ENCODE measurements at regions not wholly inside any gene's neighbourhood (a gene's known extent, or its start where the extent isn't known, plus 50 kb on each side); places are given as distances from the start of the nearest gene placed in this dataset.

DNA sequence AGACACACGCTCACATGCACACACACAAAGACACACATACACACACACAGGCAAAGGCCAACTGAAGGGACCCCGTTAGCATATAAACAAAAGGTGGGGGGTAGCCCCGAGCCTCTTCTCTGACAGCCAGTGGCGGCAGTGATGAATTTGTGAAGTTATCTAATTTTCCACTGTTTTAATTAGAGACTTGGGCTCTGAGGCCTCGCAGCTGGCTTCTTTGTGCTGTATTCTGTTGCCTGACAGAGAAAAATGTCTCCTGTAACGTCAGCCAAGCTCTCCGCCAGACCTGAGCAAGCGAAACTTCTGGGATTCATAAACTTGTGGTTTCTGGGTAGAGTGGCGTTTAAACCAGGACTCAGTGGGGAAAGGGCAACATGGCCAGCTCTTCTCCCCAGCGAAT, 113.9 kb upstream of the FOXF1 start:
- no peak for DNase-seq

DNA sequence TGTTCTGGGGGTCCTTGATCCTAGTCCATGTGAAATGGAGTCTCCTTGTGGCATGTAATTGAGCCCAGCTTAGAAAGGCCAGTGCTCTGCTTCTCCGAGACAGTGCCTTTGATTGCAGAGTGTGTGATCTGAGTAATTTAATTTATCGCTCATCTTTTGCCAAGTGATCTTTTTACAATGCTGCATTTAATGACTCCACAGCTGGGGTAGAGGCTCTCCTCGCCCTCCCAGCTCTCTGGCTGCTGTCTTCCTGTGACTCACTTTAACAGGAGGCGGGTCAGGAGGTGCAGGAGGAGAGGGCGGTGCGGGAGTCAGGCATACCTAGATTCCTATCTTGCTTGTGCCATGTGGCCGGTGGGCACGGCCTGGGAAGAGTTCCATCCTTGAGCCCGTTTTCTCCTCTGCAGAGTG, 113.4 kb upstream of the FOXF1 start:
- no peak for DNase-seq

DNA sequence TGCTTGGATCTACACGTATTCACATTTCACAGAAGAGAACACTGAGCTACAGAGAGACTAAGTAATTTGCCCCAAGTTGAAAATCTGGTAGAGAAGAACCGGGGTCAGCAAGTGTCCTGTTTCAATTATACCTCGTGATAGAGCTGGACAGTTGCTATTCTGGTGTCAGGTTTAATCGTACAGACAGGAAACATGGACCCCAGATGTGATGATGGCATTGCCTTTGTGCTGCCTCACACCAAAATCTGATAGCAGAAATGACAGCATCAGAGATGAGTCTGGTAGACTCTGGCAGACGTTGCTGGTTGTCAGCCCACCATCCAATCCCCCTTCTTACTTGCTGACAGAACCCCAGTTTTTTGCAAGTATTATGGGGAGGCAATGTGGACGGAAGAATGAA, 112.1 kb upstream of the FOXF1 start:
- DNase-seq, result no peak

GRCh38 chr16:86398622-86399021, 111.7 kb upstream of the FOXF1 start:
- DNase-seq, result no peak

- no peak for DNase-seq
These were observed 109.2 kb upstream of the FOXF1 start for GRCh38 chr16:86401126-86401525.

DNA sequence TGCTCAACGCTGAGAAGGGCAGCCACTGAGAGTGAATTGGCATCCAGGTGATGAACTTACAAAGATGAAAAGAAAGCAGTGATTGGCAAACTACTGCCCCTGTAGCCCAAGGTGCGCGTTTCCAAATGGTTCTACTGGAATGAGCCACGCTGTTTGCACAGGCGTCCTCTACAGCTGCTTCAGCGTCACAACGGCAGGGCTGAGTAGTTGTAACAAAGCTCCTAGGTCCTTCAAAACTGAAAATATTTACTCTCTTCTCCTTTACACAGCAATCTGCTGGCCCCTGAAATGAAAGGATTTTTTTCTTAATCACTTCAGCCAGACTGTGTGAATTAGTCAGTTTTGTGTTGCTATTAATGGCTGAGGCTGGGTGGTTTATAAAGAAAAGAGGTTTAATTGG, 107.2 kb upstream of the FOXF1 start:
- DNase-seq, result no peak

DNA sequence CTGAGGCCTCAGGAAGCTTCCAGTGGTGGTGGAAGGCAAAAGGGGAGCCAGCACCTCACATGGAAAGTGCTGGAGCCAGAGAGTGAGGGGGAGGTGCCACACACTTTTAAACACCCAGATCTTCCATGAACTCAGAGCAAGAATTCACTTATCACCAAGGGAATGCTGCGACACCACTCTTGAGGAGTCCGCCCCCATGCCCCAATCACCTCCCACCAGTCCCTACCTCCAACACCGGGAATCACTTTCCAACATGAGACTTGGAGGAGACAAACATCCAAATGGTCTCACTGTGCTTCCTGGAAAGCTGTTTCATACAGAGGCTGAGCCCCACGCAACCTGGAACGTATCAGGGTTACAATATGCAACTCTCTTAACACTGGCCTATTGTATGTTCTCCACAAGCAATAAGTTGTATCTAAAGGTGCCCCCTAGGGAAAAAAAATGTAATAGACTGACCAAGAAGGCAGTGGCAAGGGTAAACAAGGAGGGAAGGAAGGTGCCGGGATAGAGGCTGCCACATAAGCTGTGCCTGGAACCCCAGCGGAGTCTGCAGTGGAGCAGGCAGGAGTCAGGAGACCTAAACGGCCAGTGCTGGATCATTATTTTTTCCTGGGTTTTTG, 106.7 kb upstream of the FOXF1 start:
- DNase-seq, result no peak

- no peak for DNase-seq
These were observed 105.6 kb upstream of the FOXF1 start for GRCh38 chr16:86404678-86405077.

DNA sequence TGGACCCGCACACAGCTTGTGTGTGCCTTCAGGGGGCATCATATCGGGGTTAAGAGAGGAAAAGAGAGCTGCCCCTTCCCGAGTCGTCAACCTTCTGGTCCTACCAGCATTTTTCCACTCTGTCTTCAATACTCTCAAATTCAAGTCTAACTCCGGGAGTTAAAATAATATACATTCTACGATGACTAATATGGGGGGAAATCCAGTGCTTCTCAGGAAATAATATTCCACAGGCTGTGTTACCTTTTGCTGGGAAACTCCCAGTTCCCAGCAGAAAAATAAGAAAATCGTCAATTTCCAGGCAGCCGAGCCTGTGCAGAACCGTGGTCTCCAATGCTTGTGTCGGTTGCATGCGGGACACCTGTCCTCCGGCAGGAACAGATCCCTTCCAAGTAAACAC, 105.0 kb upstream of the FOXF1 start:
- DNase-seq, result no peak

DNA sequence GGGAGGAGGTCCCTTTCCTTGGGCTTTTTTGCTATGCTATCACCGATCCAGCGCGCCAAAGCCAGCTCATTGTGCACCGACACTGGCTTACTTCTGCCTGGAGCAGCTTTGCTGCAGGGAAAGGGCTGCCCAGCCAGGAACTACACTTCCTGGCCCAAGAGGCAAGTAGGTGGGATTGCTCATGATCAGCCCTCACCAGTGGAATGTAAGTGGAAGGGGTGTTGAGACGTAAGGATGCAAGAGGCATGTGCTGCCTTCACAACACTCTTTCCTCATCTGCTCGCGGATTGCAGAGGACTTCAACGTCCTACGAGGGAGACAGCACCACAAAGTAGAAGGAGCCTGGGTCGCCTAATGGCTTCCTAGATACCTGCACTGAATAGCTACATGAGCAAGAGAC, 104.3 kb upstream of the FOXF1 start:
- DNase-seq, result no peak

DNA sequence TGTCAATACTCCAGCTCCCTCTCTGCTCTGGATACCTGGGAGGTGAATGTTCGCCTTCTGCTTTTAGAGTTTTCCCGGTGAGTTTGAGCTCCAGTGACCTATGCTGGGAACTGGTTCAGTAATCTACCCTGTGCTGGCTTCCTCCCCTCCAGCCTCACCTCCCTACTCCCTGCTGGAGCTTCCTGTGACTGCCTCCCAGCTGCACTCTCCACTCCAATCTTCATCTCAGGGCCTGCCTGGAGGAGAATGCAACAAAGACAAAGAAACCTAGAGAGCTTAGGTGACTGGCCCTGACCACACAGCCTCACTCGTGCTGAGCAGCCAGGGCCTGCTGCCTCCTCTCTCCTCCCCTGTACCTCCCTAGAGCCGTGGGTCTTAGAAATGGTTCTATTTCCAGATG, 101.6 kb upstream of the FOXF1 start:
- DNase-seq, result no peak

DNA sequence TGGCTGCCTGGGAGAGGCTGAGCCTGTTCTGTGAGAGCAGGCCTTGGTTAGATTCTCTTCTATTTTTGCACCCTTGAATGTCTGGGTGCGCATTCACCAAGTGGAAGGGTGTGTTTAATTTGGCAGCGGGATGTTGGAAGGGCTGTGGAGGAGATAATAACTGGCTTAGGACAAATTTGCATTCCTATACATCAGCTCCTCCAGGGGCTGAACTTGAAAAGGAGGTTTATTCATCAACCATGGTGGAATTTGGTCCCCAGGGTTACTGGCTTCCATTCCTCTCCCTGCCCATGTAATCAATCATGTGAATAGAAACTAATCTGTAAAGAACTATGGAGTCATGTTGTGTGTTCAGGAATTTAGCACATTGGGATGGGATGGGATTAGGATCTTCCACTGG, 100.2 kb upstream of the FOXF1 start:
- DNase-seq, result no peak

- DNase-seq, result no peak
These were observed 99.8 kb upstream of the FOXF1 start for GRCh38 chr16:86410529-86410928.

DNA sequence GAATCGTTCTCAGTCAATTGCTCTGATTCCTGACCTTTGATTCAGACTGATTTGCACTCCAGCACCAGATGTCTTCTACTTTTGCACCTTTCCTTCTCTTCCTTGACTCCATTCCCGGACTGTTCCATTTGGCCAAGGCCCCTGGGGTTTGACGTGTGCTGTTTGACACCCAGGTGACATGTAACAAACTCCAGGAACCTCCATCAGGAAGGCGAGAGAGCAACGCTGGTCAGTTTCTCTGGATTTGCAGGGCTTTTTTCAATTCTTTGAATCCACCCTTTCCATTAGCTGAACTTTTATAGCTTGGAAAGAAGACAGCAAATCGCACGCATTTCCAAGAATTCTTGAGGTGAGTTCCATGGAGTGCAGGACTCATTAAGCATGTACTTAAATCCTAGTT, 98.4 kb upstream of the FOXF1 start:
- no peak for DNase-seq

- no peak for DNase-seq
These were observed 95.2 kb upstream of the FOXF1 start for GRCh38 chr16:86414991-86415740.

- no peak for DNase-seq
These were observed 91.3 kb upstream of the FOXF1 start for GRCh38 chr16:86418981-86419380.

GRCh38 chr16:86419518-86419917, 90.8 kb upstream of the FOXF1 start:
- no peak for DNase-seq

GRCh38 chr16:86421995-86422394, 88.3 kb upstream of the FOXF1 start:
- no peak for DNase-seq

DNA sequence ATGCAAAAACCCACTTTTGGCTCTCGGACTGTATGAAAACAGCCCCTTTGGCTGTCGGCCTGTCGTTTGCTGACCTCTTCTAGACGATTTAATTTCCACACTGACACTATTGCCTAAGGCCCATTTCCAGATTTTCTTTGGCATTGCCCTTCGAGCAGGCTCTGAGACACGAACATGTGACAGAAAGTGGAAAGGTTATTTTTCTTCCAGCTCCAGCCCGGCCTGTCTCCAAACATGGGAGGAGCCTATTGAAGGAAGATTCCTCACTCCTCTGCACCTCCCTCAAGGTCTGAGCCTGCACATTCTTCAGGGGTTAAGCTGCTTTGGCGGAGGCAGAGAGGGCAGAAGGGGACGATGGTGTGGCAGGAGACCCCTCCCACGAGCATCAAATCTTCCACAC, 85.9 kb upstream of the FOXF1 start:
- no peak for DNase-seq

- no peak for DNase-seq
These were observed 85.3 kb upstream of the FOXF1 start for GRCh38 chr16:86424985-86425384.

GRCh38 chr16:86426063-86426642, 84.2 kb upstream of the FOXF1 start:
- DNase-seq, result no peak

DNA sequence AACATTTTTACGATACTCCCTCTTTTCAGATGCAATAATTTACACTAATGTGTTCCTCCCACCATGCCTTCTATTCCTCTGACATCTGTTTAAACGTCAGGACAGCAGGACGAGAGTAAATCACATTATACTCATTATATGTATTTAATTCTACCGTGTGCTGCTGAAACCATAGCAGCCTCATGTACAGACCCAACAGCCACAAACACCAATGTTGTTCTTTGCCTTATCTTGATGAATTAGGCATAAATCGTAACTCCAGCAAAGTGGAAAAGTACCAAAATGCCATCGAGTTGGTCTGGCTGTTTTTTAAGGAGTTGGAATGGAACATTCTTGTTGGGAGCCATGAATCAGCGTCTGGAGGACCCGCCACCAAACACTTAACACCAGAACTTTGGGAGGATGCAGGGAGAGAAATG, 82.9 kb upstream of the FOXF1 start:
- no peak for DNase-seq

DNA sequence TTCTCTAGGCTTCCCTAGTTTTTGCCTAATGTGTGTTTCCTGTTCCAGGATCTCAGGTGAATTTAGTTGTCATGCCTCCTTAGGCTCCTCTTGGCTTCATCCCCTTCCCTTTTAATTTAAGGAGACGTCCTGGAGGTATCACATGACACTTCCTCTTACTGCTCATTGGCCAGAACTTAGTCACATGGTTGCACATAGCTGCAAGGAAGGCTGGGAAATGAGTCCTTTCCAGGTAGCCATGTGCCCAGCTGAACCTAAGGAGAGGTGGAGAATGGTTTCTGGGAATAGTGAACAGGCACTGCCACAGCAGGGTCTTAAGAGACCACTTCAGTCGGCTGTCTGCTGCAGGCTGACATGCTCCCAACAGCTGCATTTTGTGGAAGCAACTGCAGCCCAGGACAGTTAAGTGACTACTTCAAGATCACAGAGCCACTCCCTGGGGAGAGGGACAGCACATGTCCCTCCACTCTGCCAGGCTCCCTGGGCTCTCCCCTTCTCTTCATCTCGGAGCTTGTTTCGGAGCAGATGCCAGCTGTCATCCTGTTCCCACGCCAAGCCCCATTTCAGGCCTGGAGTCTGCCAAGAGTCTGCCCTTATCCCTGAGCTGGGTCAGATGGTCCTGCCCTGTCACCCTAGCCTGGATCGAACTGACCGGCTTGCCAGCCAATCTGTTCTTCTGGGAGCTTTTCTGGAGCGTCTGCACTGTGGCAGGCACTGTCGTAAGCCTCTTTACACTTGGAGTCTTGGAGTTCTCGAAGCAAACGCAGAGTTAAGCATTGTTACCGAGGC, 81.4 kb upstream of the FOXF1 start:
- no peak for DNase-seq

DNA sequence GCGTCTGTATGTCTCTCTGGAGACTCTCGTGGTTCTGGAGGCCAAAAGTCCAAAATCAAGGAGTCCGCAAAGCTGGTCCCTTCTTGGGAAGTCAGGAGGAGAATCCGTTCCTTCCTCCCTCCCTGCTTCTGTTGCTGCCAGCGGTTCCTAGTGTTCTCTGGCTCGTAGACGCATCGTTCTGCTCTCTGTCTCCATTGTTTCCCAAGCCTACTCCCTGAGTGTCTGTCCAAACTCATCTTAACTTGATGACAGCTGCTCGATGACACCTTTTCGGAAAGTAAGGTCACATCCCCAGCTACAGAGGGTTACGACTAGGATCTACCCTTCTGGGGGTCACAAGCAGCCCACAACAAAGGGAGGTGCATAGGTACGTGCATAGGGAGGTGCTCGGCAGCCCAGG, 80.7 kb upstream of the FOXF1 start:
- DNase-seq, result no peak

Data from activated CD8-positive, alpha-beta memory T cell treated with anti-CD3 and anti-CD28 coated beads, Interleukin-2, amount 50 U/mL, for 48 hours (primary cell).